GM21786 (cell line): ENCODE measurements at regions not wholly inside any gene's neighbourhood (a gene's known extent, or its start where the extent isn't known, plus 50 kb on each side); places are given as distances from the start of the nearest gene placed in this dataset.

ENCODE experiments used
- ATAC-seq: cut with Tn5 transposase; IDR thresholded peaks from one replicate; pipeline ENCODE4 v1.9.1; 2021; ENCODE audit not compliant: unreplicated experiment

GRCh38 chr12:58186401-58186800, 245.0 kb downstream of the ATP23 start:
- no peak for ATAC-seq

GRCh38 chr12:58186914-58187313, 245.5 kb downstream of the ATP23 start:
- no peak for ATAC-seq

- no peak for ATAC-seq
Observed at GRCh38 chr12:58189030-58189429, 247.7 kb downstream of the ATP23 start.

GRCh38 chr12:58189893-58190292, 248.5 kb downstream of the ATP23 start:
- no peak for ATAC-seq

- ATAC-seq: no peak
Observed at GRCh38 chr12:58190618-58191017, 249.3 kb downstream of the ATP23 start.

GRCh38 chr12:58196971-58197370, 255.6 kb downstream of the ATP23 start:
- ATAC-seq: no peak

GRCh38 chr12:58202933-58203718, 261.8 kb downstream of the ATP23 start:
- no peak for ATAC-seq

GRCh38 chr12:58204071-58204470, 262.7 kb downstream of the ATP23 start:
- ATAC-seq: no peak

- no peak for ATAC-seq
Observed at GRCh38 chr12:58206876-58207275, 265.5 kb downstream of the ATP23 start.

- ATAC-seq: no peak
Observed at GRCh38 chr12:58211211-58211610, 269.8 kb downstream of the ATP23 start.

GRCh38 chr12:58217130-58217529, 275.8 kb downstream of the ATP23 start:
- ATAC-seq: no peak

GRCh38 chr12:58224536-58225105, 283.3 kb downstream of the ATP23 start:
- no peak for ATAC-seq

GRCh38 chr12:58225203-58225877, 284.0 kb downstream of the ATP23 start:
- ATAC-seq: no peak

GRCh38 chr12:58233886-58234285, 292.5 kb downstream of the ATP23 start:
- ATAC-seq: no peak

- no peak for ATAC-seq
Observed at GRCh38 chr12:58238411-58238810, 297.0 kb downstream of the ATP23 start.

GRCh38 chr12:58241099-58241498, 299.7 kb downstream of the ATP23 start:
- no peak for ATAC-seq

- ATAC-seq: no peak
Observed at GRCh38 chr12:58242796-58243630, 301.6 kb downstream of the ATP23 start.

GRCh38 chr12:58247633-58248032, 306.3 kb downstream of the ATP23 start:
- ATAC-seq: no peak

GRCh38 chr12:58248599-58248998, 307.2 kb downstream of the ATP23 start:
- ATAC-seq: no peak

- no peak for ATAC-seq
Observed at GRCh38 chr12:58249610-58250009, 308.2 kb downstream of the ATP23 start.

GRCh38 chr12:58250077-58250476, 308.7 kb downstream of the ATP23 start:
- no peak for ATAC-seq
